ENCODE measurements at regions not wholly inside any gene's neighbourhood (a gene's known extent, or its start where the extent isn't known, plus 50 kb on each side); places are given as distances from the start of the nearest gene placed in this dataset.

- TF ChIP-seq GATA3 (IDR thresholded peaks at IDR 0.05; ENCODE audit: low read depth, low read length) = no peak
- TF ChIP-seq GATA2 (IDR thresholded peaks at IDR 0.05; ENCODE audit: low read depth, low read length) = no peak
Observed at GRCh38 chr7:79922894-79923293, 211.7 kb upstream of the GNAI1 start.

Measured in SH-SY5Y (cell line).